ENCODE measurements at regions not wholly inside any gene's neighbourhood (a gene's known extent, or its start where the extent isn't known, plus 50 kb on each side); places are given as distances from the start of the nearest gene placed in this dataset.

GRCh38 chr9:72471096-72471495 is 50.3 kb upstream of the TMC1 start:
- no peaks in the 10 kb centered on the region for H3K9me3 ChIP-seq (ENCODE audit: insufficient read depth, low read length)
- H3K79me2 ChIP-seq (ENCODE audit: low read length), result no peaks in the 10 kb centered on the region
- H3K27me3 ChIP-seq (ENCODE audit: low read depth, low read length), result no peaks in the 10 kb centered on the region
- H2AFZ ChIP-seq (ENCODE audit: low read depth, low read length), result no peak overlapping the region
- H3K4me3 ChIP-seq (ENCODE audit: low read length), result no peak overlapping the region
- H3K9ac ChIP-seq (ENCODE audit: low read length), result no peak overlapping the region
- peaks cover 25% of the 10 kb centered on the region for H3K4me1 ChIP-seq (ENCODE audit: low read length)
- H3K4me2 ChIP-seq (ENCODE audit: low read length), result no peak overlapping the region
- no peaks in the 10 kb centered on the region for H3K36me3 ChIP-seq (replicated peaks; ENCODE audit: low read depth, low read length)
- no peaks in the 10 kb centered on the region for H4K20me1 ChIP-seq (ENCODE audit: insufficient read depth, low read length)
- H3K27ac ChIP-seq (ENCODE audit: low read length), result no peak overlapping the region
- TF ChIP-seq, protein P1, sequence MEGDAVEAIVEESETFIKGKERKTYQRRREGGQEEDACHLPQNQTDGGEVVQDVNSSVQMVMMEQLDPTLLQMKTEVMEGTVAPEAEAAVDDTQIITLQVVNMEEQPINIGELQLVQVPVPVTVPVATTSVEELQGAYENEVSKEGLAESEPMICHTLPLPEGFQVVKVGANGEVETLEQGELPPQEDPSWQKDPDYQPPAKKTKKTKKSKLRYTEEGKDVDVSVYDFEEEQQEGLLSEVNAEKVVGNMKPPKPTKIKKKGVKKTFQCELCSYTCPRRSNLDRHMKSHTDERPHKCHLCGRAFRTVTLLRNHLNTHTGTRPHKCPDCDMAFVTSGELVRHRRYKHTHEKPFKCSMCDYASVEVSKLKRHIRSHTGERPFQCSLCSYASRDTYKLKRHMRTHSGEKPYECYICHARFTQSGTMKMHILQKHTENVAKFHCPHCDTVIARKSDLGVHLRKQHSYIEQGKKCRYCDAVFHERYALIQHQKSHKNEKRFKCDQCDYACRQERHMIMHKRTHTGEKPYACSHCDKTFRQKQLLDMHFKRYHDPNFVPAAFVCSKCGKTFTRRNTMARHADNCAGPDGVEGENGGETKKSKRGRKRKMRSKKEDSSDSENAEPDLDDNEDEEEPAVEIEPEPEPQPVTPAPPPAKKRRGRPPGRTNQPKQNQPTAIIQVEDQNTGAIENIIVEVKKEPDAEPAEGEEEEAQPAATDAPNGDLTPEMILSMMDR (IDR thresholded peaks at IDR 0.05; ENCODE audit: low read depth, low read length), result no peak
- TF ChIP-seq EZH2phosphoT487 (IDR thresholded peaks at IDR 0.05; ENCODE audit: low read depth), result no peak

DNA sequence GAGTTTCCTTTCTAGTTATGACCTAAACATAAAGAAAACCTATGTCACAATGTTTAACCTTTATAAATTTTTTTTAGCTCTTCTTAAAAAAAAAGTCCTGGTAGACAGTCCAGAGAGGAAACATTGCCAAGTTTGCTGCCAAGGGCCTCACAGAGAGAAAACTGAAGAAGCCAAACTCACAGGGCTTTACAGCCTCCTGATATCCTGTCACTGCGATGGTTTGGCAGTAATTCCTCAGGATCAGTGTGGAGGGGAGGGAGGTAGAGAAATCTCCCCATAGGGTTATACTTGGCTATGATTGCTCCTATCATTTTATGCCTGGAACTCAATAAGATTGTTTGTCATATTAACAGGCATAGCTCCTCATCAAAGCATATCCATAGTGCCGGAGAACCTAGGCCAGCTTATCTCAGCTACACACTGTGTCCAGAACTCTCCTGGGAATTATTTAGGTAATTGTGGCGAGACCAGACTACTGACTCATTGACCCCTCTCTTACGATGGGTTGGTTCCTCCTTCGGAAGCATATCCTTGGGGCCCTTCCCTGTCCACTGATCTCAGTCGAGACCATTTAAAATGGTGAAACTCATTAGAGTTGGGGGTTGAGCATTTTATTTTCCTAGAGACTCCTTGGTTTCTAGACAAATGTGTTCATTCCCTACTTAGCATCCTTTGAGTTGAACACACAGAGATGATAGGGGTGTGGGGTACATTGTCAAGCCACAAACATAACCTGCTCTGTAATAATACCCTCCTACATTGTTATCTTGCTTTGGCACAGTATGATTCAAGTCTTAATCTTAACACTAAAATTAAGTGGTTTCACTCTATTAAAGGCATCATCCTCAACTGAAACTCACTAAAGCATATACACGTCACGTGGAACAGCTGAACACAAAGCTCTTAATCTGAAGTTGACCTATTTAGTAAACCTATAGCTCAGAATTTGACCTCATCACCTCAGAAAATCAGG is 53.4 kb upstream of the TMC1 start:
- Histone ChIP-seq H3K27me3 (ENCODE audit: low read depth, low read length) (no peaks in the 10 kb centered on the region), H3K4me3 (ENCODE audit: low read length) (no peak overlapping the region), H3K4me2 (ENCODE audit: low read length) (no peak overlapping the region), H3K9me3 (ENCODE audit: insufficient read depth, low read length) (no peaks in the 10 kb centered on the region), H4K20me1 (ENCODE audit: insufficient read depth, low read length) (no peaks in the 10 kb centered on the region), H3K79me2 (ENCODE audit: low read length) (no peaks in the 10 kb centered on the region), H3K27ac (ENCODE audit: low read length) (no peak overlapping the region), H3K36me3 (replicated peaks; ENCODE audit: low read depth, low read length) (no peaks in the 10 kb centered on the region), H3K4me1 (ENCODE audit: low read length) (peaks cover 4% of the 10 kb centered on the region), H2AFZ (ENCODE audit: low read depth, low read length) (no peak overlapping the region), H3K9ac (ENCODE audit: low read length) (no peak overlapping the region)
- TF ChIP-seq, protein P1 (IDR thresholded peaks at IDR 0.05; ENCODE audit: low read depth, low read length), result no peak
- no peak for TF ChIP-seq EZH2phosphoT487 (IDR thresholded peaks at IDR 0.05; ENCODE audit: low read depth)

GRCh38 chr9:72465593-72465984 is 55.8 kb upstream of the TMC1 start:
- H3K36me3 ChIP-seq (replicated peaks; ENCODE audit: low read depth, low read length), result no peaks in the 10 kb centered on the region

More at GRCh38 chr9:72465593-72465984, 55.8 kb upstream of the TMC1 start:
- no peaks in the 10 kb centered on the region for H3K27me3 ChIP-seq (ENCODE audit: low read depth, low read length)
- H3K4me3 ChIP-seq (ENCODE audit: low read length), result no peak overlapping the region
- no peaks in the 10 kb centered on the region for H3K9me3 ChIP-seq (ENCODE audit: insufficient read depth, low read length)
- no peak for TF ChIP-seq EZH2phosphoT487 (IDR thresholded peaks at IDR 0.05; ENCODE audit: low read depth)
- TF ChIP-seq, protein P1 (IDR thresholded peaks at IDR 0.05; ENCODE audit: low read depth, low read length), result no peak
- H4K20me1 ChIP-seq (ENCODE audit: insufficient read depth, low read length), result no peaks in the 10 kb centered on the region
- H3K79me2 ChIP-seq (ENCODE audit: low read length), result no peaks in the 10 kb centered on the region
- no peak overlapping the region for H3K9ac ChIP-seq (ENCODE audit: low read length)
- no peak overlapping the region for H3K4me2 ChIP-seq (ENCODE audit: low read length)
- no peak overlapping the region for H3K27ac ChIP-seq (ENCODE audit: low read length)
- H3K4me1 ChIP-seq (ENCODE audit: low read length), result peaks cover 20% of the 10 kb centered on the region
- H2AFZ ChIP-seq (ENCODE audit: low read depth, low read length), result no peak overlapping the region

Measured in OCI-LY3 (cell line).